ENCODE measurements at regions not wholly inside any gene's neighbourhood (a gene's known extent, or its start where the extent isn't known, plus 50 kb on each side); places are given as distances from the start of the nearest gene placed in this dataset.

- no peak for DNase-seq
Measured at GRCh38 chr1:18021242-18021641, 86.4 kb upstream of the IGSF21 start.

DNA sequence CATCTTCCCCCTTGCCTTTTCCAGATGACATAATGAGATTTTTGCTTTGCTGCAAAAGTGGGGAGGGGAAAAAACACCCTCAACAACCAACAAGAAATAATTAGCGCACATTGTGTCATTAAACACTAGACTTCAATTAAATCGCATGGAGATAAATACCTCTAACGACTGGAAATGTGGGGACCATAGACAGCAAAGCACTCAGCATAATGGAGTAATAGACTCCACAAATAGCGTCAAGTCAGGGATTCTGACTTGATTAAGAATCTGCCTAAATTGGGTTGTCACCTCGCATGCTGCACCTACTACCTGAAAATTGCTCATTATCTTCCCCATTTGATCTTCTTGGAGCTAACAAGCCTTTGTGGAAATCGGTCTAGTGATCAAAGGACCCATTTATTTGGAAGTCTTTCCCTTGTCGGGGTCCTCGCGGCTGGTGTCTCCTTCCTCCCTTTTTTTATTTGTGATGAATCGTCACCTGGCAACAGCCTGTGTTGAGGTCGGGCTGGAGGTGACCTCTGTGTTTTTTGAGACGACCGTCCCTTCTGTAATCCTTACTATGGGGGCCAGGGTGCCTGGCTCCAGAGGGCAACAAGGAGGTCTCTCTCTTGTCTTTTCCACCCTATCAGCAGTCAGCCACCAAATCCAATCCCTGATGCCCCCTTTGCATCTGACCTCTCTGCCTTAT is 75.3 kb upstream of the IGSF21 start:
- DNase-seq, result no peak

DNA sequence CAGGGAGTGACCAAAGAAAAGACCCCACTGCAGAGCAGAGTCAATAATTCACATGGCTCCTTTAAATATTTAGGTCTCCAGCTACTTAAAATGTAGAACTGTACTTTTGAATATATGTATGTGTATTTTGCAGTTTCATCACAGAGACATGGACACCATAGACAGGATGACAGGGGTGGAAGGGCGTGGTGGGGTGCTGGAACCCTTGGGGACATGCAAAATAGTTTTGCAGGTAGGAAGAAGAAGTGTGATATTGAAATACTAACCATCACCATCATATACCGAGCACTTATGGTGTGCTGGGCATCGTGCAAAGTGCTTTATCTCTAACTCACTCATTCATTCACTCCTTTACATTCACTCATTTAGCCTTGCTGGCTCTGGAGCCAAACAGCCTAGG is 72.5 kb upstream of the IGSF21 start:
- DNase-seq, result no peak

GRCh38 chr1:18037651-18038050 is 69.9 kb upstream of the IGSF21 start:
- DNase-seq, result no peak

DNA sequence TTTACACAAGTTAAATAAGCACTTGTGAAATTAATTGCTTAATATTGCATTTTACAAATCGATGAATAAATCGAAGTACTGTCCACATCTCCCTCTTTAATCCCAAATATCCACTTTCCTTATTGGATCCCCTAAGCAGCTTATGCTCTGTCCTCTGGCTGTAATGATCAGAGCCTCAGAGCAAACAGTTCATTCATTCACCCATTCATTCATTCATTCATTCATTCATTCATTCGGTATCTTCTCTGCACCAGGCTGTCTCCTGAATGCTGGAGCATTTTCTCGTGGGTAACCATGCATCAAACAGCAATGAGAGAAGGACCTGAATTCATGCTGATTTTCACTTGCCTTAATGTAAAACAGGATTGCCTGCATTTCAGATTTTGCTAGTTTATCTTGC is 69.5 kb upstream of the IGSF21 start:
- no peak for DNase-seq

- no peak for DNase-seq
Measured at GRCh38 chr1:18039102-18039501, 68.5 kb upstream of the IGSF21 start.

DNA sequence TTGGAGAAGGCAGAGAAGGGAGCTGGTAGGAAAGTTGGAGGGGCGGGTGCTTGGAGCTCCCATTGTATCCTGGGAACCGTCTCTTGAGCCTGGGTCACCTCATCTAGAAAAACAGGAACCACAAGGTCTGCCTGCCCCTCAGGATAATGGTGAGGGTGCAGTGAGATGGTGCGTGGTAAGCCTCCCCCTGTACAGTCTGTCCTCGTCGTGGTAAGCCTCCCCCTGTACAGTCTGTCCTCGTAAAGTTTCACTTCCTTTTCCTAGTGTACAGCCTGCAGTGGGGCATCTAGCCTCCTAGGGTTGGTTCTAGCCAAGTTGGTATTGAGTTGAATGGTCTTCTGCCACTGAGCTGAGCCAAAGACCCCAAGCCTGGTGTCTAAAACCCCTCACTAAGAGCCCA is 66.5 kb upstream of the IGSF21 start:
- DNase-seq, result no peak

DNA sequence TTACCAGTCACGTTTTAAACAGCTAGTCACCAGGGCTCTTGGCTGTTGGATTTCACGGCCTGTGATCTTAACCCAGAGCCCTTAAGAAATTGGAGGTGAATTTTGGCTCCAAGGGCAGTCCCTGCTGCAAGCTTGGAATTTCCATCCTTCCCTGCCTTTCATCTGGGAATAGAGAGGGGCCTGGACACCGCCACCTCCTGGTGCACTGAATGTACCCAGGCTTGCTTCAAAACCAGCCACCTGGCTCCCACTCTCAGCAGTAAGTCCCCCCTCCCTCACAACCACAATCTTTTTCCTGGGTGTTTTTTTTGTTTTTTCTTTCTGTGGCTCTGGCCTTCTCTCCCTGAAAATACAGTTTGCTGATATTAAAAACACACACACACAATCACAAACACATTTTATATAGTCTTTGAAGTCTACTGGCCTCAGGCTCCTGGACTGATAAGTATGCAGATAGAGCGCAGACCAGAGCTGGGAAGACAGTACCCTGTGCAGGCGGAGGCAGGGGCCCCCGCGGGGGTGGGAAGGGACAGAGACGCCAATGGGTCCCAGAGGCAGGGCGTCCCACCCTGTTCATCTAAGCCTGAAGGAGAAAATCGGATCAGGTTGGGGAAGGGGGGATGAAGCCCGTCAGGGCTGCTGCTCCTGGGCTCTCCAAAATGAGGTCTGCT is 65.8 kb upstream of the IGSF21 start:
- DNase-seq, result no peak

GRCh38 chr1:18043871-18044270 is 63.7 kb upstream of the IGSF21 start:
- no peak for DNase-seq

DNA sequence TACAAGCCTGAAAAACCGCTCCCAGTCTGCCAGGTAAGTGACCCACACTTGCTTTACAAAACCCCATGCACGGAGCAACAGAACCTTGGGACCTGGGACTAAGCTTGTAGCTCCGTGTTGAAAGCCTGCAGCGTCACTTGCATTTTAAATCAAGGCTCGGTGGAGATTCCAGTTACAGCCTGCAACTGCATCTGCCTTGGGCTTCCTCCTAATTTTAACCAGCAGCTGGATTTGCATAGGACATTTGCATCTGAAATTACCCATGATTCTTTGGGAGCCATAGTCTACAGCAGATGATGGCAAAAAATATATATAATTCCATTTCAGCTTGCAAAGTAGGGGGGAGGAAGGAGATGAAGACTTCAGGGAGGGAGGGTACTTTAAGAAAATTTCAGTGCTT is 62.4 kb upstream of the IGSF21 start:
- DNase-seq, result no peak

GRCh38 chr1:18045621-18046020 is 62.0 kb upstream of the IGSF21 start:
- no peak for DNase-seq

DNA sequence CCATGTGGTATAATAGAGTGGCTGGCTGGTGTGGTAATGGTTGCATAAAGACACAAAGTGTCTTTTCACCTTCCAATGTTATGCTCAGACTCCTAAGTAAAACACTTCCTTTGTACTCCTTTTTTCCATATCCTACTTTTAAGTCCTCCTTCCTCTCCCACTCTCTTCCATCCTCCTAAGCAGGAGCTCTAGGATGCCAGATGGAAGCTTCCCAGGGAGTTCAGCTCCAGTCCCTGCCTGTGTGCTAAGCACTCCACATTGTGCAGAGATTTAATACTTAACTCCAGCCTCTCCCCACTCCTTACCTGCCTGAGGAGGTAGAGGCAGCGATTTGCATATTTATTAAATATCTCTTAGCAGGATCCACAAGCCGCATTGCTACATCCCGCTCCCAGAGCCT is 60.5 kb upstream of the IGSF21 start:
- no peak for DNase-seq

- DNase-seq, result no peak
Measured at GRCh38 chr1:18049228-18049627, 58.4 kb upstream of the IGSF21 start.

DNA sequence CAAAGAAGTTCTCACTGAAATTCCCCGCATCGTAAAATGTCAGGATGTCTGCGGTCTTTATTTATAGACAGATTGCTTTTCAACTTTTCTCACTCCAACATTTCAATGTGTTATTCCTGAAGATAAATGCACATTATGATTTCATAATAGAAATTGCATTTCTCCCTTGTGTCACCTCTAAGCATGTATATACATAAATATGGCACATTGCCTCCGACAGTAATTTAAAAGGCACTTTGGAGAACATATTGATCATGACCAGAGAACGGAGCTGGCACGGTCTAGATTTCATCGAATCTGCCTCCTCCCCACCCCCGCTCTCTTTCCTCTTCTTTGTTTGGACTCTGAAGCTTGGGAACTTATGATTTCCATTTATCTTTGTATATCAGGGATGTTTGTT is 54.9 kb upstream of the IGSF21 start:
- DNase-seq, result no peak

DNA sequence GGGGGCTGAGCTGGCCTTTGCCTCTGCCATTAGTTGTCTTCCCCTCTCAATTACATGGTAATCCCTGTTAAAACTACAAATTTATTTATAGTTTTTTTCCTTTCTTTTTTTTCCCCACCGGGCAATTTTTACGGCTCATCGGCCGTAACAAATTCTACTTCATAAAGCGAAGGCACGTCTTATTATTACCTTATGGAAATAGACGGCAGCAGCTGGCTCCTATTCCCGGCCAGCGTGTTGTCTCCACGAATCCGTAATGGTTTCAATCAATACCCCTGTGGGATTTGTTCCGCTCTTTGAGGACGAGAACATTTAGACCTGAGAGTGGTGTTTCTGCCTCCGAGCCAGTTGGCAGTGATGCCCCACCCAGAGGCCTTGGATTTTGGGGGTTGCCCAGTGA is 52.4 kb upstream of the IGSF21 start:
- DNase-seq, result no peak

- no peak for DNase-seq
Measured at GRCh38 chr1:18056545-18056944, 51.1 kb upstream of the IGSF21 start.

DNA sequence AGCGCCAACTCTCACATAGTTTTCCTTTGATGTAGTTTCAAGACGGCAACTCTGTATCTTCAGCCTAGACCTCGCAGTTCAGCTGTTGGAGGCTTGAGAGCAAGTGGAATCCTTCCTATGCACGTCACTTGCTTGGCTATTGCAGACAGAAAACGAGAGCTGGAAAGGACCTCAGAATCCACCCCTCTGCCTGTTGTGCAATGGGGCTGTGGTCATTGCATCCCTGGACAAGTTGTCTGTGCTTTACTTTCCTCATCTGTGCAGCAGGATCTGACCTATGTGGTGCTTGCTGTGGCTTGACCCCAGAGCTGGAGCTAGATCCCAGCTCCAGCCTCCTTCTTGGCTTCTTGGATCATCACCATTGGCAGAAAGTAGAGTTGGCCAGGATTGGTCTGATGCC is 50.0 kb upstream of the IGSF21 start:
- no peak for DNase-seq

Measured in amniotic stem cell (primary cell).